OCI-LY3 (cell line): ENCODE measurements at regions not wholly inside any gene's neighbourhood (a gene's known extent, or its start where the extent isn't known, plus 50 kb on each side); places are given as distances from the start of the nearest gene placed in this dataset.
A peak's percentile ranks its signal among the peaks of the same experiment; 100 is the strongest.
"Not testable (repeated sequence)": the region's sequence is repeated elsewhere in the genome, so short reads cannot be mapped to it uniquely, and the experiment has no call there.

Experiments used
- H2AFZ ChIP-seq: fragments of 200-600, 300-600 bp; shearing (Covaris generic); 2 replicates; pipeline ENCODE4 v1.6.0; 2014; ENCODE audit warnings: antibody characterized with exemption, low read depth, low read length
- H3K27ac ChIP-seq: fragments of 200-600, 300-600 bp; sonication (generic); 2 replicates; pipeline ENCODE4 v1.5.1; 2014; ENCODE audit warnings: mild to moderate bottlenecking, low read length, moderate library complexity, mixed read lengths
- H3K27me3 ChIP-seq: fragments of 200-600, 300-600 bp; sonication (generic); 2 replicates; pipeline ENCODE4 v1.6.1; 2014; ENCODE audit warnings: low read depth, low read length, mixed read lengths
- H3K36me3 ChIP-seq: fragments of 200-600, 300-600 bp; sonication (generic); replicated peaks from 2 replicates; pipeline ENCODE3; 2014; ENCODE audit warnings: low read depth, low read length, mixed read lengths
- H3K4me1 ChIP-seq: fragments of 300-600, 200-600 bp; sonication (generic); 2 replicates; pipeline ENCODE4 v1.6.1; 2014; ENCODE audit warnings: low read length, mixed read lengths
- H3K4me2 ChIP-seq: fragments of 200-600, 300-600 bp; sonication (generic); 2 replicates; pipeline ENCODE4 v1.6.1; 2014; ENCODE audit warnings: low read length, mixed read lengths
- H3K4me3 ChIP-seq: fragments of 300-600, 200-600 bp; sonication (generic); 2 replicates; pipeline ENCODE4 v1.5.1; 2014; ENCODE audit warnings: antibody characterized with exemption, mild to moderate bottlenecking, low read length, moderate library complexity
- H3K79me2 ChIP-seq: fragments of 300-600, 200-600 bp; shearing (Covaris generic); 2 replicates; pipeline ENCODE4 v1.6.1; 2014; ENCODE audit warnings: mild to moderate bottlenecking, low read length, mixed read lengths
- H3K9ac ChIP-seq: fragments of 300-600, 200-600 bp; shearing (Covaris generic); 2 replicates; pipeline ENCODE4 v1.6.0; 2014; ENCODE audit warnings: mild to moderate bottlenecking, low read length, moderate library complexity
- H3K9me3 ChIP-seq: fragments of 200-600, 300-600 bp; shearing (Covaris generic); 2 replicates; pipeline ENCODE4 v1.6.1; 2014; ENCODE audit warnings: low read length, mixed read lengths; ENCODE audit not compliant: insufficient read depth
- H4K20me1 ChIP-seq: fragments of 200-600, 300-600 bp; sonication (generic); 2 replicates; pipeline ENCODE4 v1.6.1; 2016; ENCODE audit warnings: low read length, mixed read lengths; ENCODE audit not compliant: insufficient read depth
- EZH2phosphoT487 ChIP-seq: fragments of 200-600 bp; shearing (Covaris generic); IDR thresholded peaks from 2 replicates; pipeline ENCODE4 v1.6.1; 2018; ENCODE audit warnings: antibody characterized with exemption, mixed run types, low read depth
- TF ChIP-seq, protein P1 (sequence below): fragments of 200-600, 300-600 bp; sonication (generic); IDR thresholded peaks from 2 replicates; pipeline ENCODE4 v1.5.1; 2014; ENCODE audit warnings: antibody characterized with exemption, low read length, low read depth

DNA sequence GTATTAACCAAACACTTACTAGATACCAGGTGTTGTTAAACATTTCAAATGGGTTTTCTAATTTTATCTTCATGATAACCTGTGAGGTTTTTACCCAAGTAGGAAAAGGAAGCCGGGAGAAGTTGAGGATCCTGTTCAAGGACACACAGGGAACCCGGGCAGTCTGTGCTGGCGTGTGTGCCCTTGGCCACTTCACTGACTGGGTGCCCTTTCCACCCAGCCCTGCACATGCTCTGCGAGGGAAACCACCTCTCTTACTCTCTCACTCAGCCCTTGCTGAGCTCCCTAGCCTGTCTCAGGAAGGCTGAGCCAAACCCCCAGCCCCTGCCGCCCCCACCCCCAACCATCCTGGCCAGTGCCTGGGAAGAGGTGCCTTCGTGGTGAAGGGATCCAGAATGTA is 51.8 kb downstream of the TEX44 start:
- Histone ChIP-seq H3K36me3 (no peaks in the 10 kb centered on the region), H3K4me1 (peaks cover 3% of the 10 kb centered on the region; the same call in 1 of the 2 replicates), H3K4me3 (no peak overlapping the region), H3K27me3 (no peaks in the 10 kb centered on the region), H3K27ac (no peak overlapping the region), H3K9me3 (no peaks in the 10 kb centered on the region), H4K20me1 (no peaks in the 10 kb centered on the region), H3K4me2 (no peak overlapping the region), H3K79me2 (no peaks in the 10 kb centered on the region), H3K9ac (no peak overlapping the region), H2AFZ (no peak overlapping the region)
- no peak for TF ChIP-seq EZH2phosphoT487
- TF ChIP-seq, protein P1, sequence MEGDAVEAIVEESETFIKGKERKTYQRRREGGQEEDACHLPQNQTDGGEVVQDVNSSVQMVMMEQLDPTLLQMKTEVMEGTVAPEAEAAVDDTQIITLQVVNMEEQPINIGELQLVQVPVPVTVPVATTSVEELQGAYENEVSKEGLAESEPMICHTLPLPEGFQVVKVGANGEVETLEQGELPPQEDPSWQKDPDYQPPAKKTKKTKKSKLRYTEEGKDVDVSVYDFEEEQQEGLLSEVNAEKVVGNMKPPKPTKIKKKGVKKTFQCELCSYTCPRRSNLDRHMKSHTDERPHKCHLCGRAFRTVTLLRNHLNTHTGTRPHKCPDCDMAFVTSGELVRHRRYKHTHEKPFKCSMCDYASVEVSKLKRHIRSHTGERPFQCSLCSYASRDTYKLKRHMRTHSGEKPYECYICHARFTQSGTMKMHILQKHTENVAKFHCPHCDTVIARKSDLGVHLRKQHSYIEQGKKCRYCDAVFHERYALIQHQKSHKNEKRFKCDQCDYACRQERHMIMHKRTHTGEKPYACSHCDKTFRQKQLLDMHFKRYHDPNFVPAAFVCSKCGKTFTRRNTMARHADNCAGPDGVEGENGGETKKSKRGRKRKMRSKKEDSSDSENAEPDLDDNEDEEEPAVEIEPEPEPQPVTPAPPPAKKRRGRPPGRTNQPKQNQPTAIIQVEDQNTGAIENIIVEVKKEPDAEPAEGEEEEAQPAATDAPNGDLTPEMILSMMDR = no peak

DNA sequence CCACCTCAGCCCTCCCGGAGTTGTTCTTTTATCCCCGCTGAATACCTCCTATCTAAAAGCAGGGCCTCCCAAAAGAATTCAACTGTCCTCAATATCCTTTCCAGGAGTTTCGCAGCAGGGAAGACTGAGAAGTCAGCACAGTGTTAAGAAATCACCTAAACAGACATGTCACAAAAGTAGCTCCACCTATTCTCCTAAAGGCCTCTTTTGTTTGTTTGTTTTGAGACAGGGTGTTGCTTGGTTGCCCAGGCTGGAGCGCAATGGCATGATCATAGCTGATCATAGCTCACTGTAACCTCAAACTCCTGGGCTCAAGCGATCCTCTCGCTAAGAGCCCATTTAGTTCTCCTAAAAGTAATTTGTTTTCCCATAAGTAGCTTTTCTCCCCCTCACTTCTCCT is 53.8 kb downstream of the TEX44 start:
- no peaks in the 10 kb centered on the region for H3K27me3 ChIP-seq
- no peak for TF ChIP-seq EZH2phosphoT487
- peaks cover 3% of the 10 kb centered on the region; the same call in 1 of the 2 replicates for H3K4me1 ChIP-seq
- no peaks in the 10 kb centered on the region for H3K79me2 ChIP-seq
- no peak overlapping the region for H3K9ac ChIP-seq
- no peak overlapping the region for H3K27ac ChIP-seq
- no peak overlapping the region for H3K4me2 ChIP-seq
- no peaks in the 10 kb centered on the region for H3K9me3 ChIP-seq
- H4K20me1 ChIP-seq = no peaks in the 10 kb centered on the region
- H3K4me3 ChIP-seq = no peak overlapping the region
- no peak overlapping the region for H2AFZ ChIP-seq
- H3K36me3 ChIP-seq = no peaks in the 10 kb centered on the region

DNA sequence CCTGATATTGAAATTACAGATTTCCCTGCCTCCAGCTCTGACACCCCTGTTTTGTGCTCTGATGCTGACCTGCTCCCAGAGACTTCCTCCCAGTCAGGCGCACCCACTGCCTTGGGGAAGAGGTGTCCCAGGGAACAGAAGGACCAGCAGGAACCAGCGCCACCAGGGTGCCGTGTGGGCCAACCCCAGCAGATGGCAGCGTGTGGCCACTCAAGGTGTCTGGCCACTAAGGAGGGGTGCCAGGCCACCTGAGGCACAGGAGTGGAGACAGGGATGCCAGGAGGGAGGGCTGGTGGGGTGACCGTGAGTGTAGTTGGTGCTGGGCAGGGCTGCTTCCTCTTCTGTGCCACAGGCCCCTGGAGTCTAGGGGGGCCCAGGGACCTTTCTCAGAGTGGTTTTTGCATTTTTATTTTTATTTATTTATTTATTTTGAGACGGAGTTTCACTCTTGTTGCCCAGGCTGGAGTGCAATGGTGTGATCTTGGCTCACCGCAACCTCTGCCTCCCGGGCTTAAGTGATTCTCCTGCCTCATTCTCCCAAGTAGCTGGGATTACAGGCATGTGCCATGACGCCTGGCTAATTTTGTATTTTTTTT is 56.0 kb downstream of the TEX44 start:
- no peaks in the 10 kb centered on the region for H3K79me2 ChIP-seq
- H3K9me3 ChIP-seq = no peaks in the 10 kb centered on the region
- no peak overlapping the region for H3K27ac ChIP-seq
- no peaks in the 10 kb centered on the region for H3K4me1 ChIP-seq
- H3K4me2 ChIP-seq = no peak overlapping the region
- no peak overlapping the region for H3K4me3 ChIP-seq
- H4K20me1 ChIP-seq = no peaks in the 10 kb centered on the region
- TF ChIP-seq, protein P1 = peak; percentile 49
- TF ChIP-seq EZH2phosphoT487 = no peak
- H2AFZ ChIP-seq = no peak overlapping the region
- no peaks in the 10 kb centered on the region for H3K36me3 ChIP-seq
- H3K27me3 ChIP-seq = no peaks in the 10 kb centered on the region
- H3K9ac ChIP-seq = no peak overlapping the region

DNA sequence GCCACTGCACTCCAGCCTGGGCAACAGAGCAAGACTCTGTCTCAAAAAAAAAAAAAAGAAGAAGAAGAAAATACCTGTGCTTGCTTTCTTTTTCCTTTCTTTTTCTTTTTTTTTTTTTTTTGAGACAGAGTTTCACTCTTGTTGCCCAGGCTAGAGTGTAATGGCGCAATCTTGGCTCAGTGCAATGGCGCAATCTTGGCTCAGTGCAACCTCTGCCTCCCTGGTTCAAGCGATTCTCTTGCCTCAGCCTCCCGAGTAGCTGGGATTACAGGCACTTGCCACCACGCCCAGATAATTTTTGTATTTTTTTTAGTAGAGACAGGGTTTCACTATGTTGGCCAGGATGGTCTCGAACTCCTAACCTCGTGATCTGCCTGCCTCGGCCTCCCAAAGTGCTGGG is 56.8 kb upstream of the PTMA start:
- H2AFZ ChIP-seq, H4K20me1 ChIP-seq, H3K27me3 ChIP-seq, H3K4me1 ChIP-seq, H3K36me3 ChIP-seq, H3K4me2 ChIP-seq, H3K9ac ChIP-seq, H3K4me3 ChIP-seq, H3K79me2 ChIP-seq, H3K9me3 ChIP-seq, H3K27ac ChIP-seq: not testable (repeated sequence)

DNA sequence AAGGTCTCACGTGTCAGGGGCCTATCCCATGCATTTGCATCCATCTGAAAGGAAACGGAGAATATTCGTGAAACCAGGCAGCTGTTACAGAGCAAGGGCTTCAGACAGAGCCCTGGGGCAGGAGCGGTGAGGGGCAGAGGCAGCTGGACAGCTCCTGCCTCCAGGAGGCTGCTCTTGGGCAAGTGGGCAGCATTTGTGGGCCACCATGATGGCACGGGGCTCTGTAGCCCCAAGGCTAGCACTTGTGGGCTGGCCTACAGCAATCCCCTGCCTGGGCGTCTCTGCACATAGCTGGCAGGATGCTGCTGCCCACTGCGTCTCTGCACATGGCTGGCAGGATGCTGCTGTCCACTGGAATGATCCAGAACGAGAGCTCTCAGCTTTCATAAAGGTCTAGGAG is 52.8 kb upstream of the PTMA start:
- H3K27ac ChIP-seq = no peak overlapping the region
- H3K27me3 ChIP-seq = no peaks in the 10 kb centered on the region
- no peak overlapping the region for H3K9ac ChIP-seq
- no peaks in the 10 kb centered on the region for H3K4me1 ChIP-seq
- H3K4me3 ChIP-seq = no peak overlapping the region
- H2AFZ ChIP-seq = no peak overlapping the region
- H4K20me1 ChIP-seq = no peaks in the 10 kb centered on the region
- H3K4me2 ChIP-seq = no peak overlapping the region
- TF ChIP-seq, protein P1 = no peak
- TF ChIP-seq EZH2phosphoT487 = no peak
- no peaks in the 10 kb centered on the region for H3K9me3 ChIP-seq
- H3K36me3 ChIP-seq = no peaks in the 10 kb centered on the region
- no peaks in the 10 kb centered on the region for H3K79me2 ChIP-seq
